ENCODE measurements at regions not wholly inside any gene's neighbourhood (a gene's known extent, or its start where the extent isn't known, plus 50 kb on each side); places are given as distances from the start of the nearest gene placed in this dataset.

DNA sequence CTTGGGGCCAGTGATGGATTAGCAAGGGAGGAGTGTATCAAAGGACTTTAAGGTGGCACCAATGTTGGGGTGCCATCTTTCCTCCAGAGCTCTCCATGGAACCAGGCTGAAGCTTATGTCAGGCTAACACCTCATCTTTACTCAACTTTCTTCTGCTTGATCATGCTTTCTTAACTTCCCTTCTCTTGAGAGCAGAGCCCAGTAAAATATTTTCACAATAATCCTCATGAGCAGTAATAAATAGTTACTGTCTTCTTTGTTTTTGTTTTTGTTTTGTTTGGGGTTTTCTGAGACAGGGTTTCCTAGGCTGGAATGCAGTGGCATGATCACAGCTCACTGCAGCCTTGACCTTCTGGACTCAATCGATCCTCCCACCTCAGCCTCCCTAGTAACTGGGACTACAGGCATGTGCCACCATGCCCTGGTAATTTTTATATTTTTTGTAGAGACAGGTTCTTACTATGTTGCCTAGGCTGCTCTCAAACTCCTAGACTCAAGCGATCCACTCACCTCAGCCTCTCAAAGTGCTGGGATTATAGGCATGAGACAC, 127.9 kb upstream of the TOP1 start:
- Histone ChIP-seq H3K4me1 (ENCODE audit: control insufficient read depth, insufficient read depth, low read length) (no peaks in the 10 kb centered on the region), H3K27ac (ENCODE audit: low read length) (no peak overlapping the region), H3K9me3 (ENCODE audit: control insufficient read depth, insufficient read depth, low read depth, low read length) (no peaks in the 10 kb centered on the region), H3K36me3 (ENCODE audit: control insufficient read depth, insufficient read depth, low read length) (no peaks in the 10 kb centered on the region), H3K27me3 (ENCODE audit: control insufficient read depth, insufficient read depth, low read length) (no peaks in the 10 kb centered on the region; the same call in 1 of the 2 replicates), H3K4me3 (ENCODE audit: low read depth in 2 of 2, low read length in 2 of 2) (no peak overlapping the region)
- intact Hi-C loops (cut with micrococcal nuclease; ENCODE audit: unreplicated experiment): no loop called here
- BruUV-seq (replicated peaks): no TSS peak
- in situ Hi-C loops (cut with HindIII; ENCODE audit: low pct_unique_long_range_greater_than_20kb, low sequenced_read_pairs): no loop called here
- TF ChIP-seq POLR2AphosphoS5 (IDR thresholded peaks at IDR 0.05; ENCODE audit: low read depth, low read length) (no peak), SIN3A (IDR thresholded peaks at IDR 0.05; ENCODE audit: borderline replicate concordance, insufficient read depth, low read depth, low read length) (no peak), TCF7L2 (IDR thresholded peaks at IDR 0.05; ENCODE audit: low read depth, low read length) (no peak)
- TF ChIP-seq, protein P1, sequence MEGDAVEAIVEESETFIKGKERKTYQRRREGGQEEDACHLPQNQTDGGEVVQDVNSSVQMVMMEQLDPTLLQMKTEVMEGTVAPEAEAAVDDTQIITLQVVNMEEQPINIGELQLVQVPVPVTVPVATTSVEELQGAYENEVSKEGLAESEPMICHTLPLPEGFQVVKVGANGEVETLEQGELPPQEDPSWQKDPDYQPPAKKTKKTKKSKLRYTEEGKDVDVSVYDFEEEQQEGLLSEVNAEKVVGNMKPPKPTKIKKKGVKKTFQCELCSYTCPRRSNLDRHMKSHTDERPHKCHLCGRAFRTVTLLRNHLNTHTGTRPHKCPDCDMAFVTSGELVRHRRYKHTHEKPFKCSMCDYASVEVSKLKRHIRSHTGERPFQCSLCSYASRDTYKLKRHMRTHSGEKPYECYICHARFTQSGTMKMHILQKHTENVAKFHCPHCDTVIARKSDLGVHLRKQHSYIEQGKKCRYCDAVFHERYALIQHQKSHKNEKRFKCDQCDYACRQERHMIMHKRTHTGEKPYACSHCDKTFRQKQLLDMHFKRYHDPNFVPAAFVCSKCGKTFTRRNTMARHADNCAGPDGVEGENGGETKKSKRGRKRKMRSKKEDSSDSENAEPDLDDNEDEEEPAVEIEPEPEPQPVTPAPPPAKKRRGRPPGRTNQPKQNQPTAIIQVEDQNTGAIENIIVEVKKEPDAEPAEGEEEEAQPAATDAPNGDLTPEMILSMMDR (IDR thresholded peaks at IDR 0.05): no peak
- TF ChIP-seq, protein P2, sequence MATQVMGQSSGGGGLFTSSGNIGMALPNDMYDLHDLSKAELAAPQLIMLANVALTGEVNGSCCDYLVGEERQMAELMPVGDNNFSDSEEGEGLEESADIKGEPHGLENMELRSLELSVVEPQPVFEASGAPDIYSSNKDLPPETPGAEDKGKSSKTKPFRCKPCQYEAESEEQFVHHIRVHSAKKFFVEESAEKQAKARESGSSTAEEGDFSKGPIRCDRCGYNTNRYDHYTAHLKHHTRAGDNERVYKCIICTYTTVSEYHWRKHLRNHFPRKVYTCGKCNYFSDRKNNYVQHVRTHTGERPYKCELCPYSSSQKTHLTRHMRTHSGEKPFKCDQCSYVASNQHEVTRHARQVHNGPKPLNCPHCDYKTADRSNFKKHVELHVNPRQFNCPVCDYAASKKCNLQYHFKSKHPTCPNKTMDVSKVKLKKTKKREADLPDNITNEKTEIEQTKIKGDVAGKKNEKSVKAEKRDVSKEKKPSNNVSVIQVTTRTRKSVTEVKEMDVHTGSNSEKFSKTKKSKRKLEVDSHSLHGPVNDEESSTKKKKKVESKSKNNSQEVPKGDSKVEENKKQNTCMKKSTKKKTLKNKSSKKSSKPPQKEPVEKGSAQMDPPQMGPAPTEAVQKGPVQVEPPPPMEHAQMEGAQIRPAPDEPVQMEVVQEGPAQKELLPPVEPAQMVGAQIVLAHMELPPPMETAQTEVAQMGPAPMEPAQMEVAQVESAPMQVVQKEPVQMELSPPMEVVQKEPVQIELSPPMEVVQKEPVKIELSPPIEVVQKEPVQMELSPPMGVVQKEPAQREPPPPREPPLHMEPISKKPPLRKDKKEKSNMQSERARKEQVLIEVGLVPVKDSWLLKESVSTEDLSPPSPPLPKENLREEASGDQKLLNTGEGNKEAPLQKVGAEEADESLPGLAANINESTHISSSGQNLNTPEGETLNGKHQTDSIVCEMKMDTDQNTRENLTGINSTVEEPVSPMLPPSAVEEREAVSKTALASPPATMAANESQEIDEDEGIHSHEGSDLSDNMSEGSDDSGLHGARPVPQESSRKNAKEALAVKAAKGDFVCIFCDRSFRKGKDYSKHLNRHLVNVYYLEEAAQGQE (IDR thresholded peaks at IDR 0.05; ENCODE audit: insufficient read depth in 1 of 2, low read depth in 2 of 2, low read length in 1 of 2): no peak
- ATAC-seq (no peak), DNase-seq (ENCODE audit: low read depth, low spot score) (no peak)
- POLR2A ChIA-PET: no interaction called here
- CTCF ChIA-PET: no interaction called here

DNA sequence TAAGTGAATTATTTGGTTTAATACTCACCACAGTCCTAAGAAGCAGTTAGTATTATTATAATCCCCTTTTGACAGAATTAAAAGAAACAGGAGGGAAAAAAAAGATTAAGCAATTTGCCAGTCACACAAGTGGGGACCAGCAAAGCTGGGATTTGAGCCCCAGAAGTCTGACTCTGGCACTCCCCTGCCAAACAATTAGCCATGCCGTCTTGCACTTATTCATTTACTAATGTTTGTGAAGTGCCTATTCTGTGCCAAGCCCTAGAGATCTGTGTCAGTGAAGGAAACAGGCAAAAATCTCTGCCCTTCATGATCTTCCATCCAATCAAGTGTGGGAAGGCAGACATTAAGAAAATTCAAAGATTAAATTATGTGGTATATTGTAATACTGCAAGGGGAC, 126.0 kb upstream of the TOP1 start:
- BruUV-seq (replicated peaks): no TSS peak
- no peak overlapping the region for H3K4me3 ChIP-seq (ENCODE audit: low read depth in 2 of 2, low read length in 2 of 2)
- POLR2A ChIA-PET: no interaction called here
- H3K27ac ChIP-seq (ENCODE audit: low read length): no peak overlapping the region
- in situ Hi-C loops (cut with HindIII; ENCODE audit: low pct_unique_long_range_greater_than_20kb, low sequenced_read_pairs) (no loop called here), intact Hi-C loops (cut with micrococcal nuclease; ENCODE audit: unreplicated experiment) (no loop called here)
- H3K9me3 ChIP-seq (ENCODE audit: control insufficient read depth, insufficient read depth, low read depth, low read length): no peaks in the 10 kb centered on the region
- no peaks in the 10 kb centered on the region for H3K4me1 ChIP-seq (ENCODE audit: control insufficient read depth, insufficient read depth, low read length)
- H3K27me3 ChIP-seq (ENCODE audit: control insufficient read depth, insufficient read depth, low read length): no peaks in the 10 kb centered on the region; the same call in 1 of the 2 replicates
- CTCF ChIA-PET: no interaction called here
- H3K36me3 ChIP-seq (ENCODE audit: control insufficient read depth, insufficient read depth, low read length): no peaks in the 10 kb centered on the region
- ATAC-seq (no peak), DNase-seq (ENCODE audit: low read depth, low spot score) (no peak)
- TF ChIP-seq SIN3A (IDR thresholded peaks at IDR 0.05; ENCODE audit: borderline replicate concordance, insufficient read depth, low read depth, low read length): no peak
- TF ChIP-seq, protein P1 (IDR thresholded peaks at IDR 0.05): no peak
- TF ChIP-seq, protein P2 (IDR thresholded peaks at IDR 0.05; ENCODE audit: insufficient read depth in 1 of 2, low read depth in 2 of 2, low read length in 1 of 2): no peak
- no peak for TF ChIP-seq POLR2AphosphoS5 (IDR thresholded peaks at IDR 0.05; ENCODE audit: low read depth, low read length)
- TF ChIP-seq TCF7L2 (IDR thresholded peaks at IDR 0.05; ENCODE audit: low read depth, low read length): no peak

Data from Panc1 (cell line).